HCT116 (cell line): ENCODE measurements at regions not wholly inside any gene's neighbourhood (a gene's known extent, or its start where the extent isn't known, plus 50 kb on each side); places are given as distances from the start of the nearest gene placed in this dataset.

ENCODE experiments used
- ATAC-seq: fragments of 200-7000 bp; cut with Tn5 transposase; 2 replicates; pipeline ENCODE4 v1.9.1; 2020; ENCODE audit warnings: mild to moderate bottlenecking, moderate library complexity
- BruUV-seq: library from RNA; stranded (reverse); fragments of 400-500 nt; replicated peaks from 2 replicates; lab custom pipeline; 2021; lab: Mats Ljungman, UMichigan
- CTCF ChIA-PET: fragments of 300-600 bp; sonication (Branson Sonifier 250); formaldehyde crosslinking; loops from one replicate; lab custom pipeline; 2021; ENCODE audit warnings: antibody characterized with exemption; lab: Charles Lee
- POLR2A ChIA-PET: fragments of 300-600, 350-600 bp; sonication (Branson Sonifier 250); formaldehyde crosslinking; loops from one replicate; lab custom pipeline; 2021; ENCODE audit warnings: antibody characterized with exemption; lab: Charles Lee
- RAD21 ChIA-PET, 2 experiments: fragments of 300-600 bp; sonication (Branson Sonifier 250); formaldehyde crosslinking; loops; one replicate each; lab custom pipeline; 2023; ENCODE audit warnings: low total read pairs in 2 of 2; ENCODE audit not compliant: uncharacterized antibody in 2 of 2, unreplicated experiment in 2 of 2, low non-redundant PET in 1 of 2; lab: Charles Lee
- DNase-seq: peaks from one replicate; pipeline ENCODE4 v3.0.0-alpha.2; 2010; ENCODE audit warnings: low read depth, low spot score
- H2AFZ ChIP-seq: fragments of 200-600 bp; shearing (Covaris generic), sonication (generic); 2 replicates; pipeline ENCODE4 v1.6.1; 2017; ENCODE audit warnings: low read depth, mixed run types, mixed read lengths, antibody characterized with exemption, low read length; ENCODE audit not compliant: poor library complexity, severe bottlenecking
- H3K27ac ChIP-seq: 2 replicates; pipeline ENCODE4 v1.5.1; 2012; ENCODE audit warnings: low read depth, low read length
- H3K27me3 ChIP-seq: fragments of 200-600 bp; sonication (generic); 2 replicates; pipeline ENCODE4 v1.6.1; 2016; ENCODE audit warnings: mixed run types, low read length, mixed read lengths; ENCODE audit not compliant: insufficient read depth
- H3K36me3 ChIP-seq, 2 experiments: fragments of 200-500 bp in 1 of 2; fragments of 200-600 bp in 1 of 2; sonication (Bioruptor generic) in 1 of 2; sonication (generic) in 1 of 2; 2 replicates each; pipeline versions ENCODE4 v1.5.1 to v1.6.1; 2014 to 2016; ENCODE audit warnings: low read length in 2 of 2, inconsistent platforms in 1 of 2, mixed read lengths in 1 of 2, mixed run types in 1 of 2; ENCODE audit not compliant: insufficient read depth in 2 of 2, control insufficient read depth in 1 of 2
- H3K4me1 ChIP-seq, 2 experiments: fragments of 200-600 bp in 1 of 2; sonication (generic) in 1 of 2; 2 replicates each; pipeline versions ENCODE4 v1.5.1 to v1.6.1; 2012 to 2017; ENCODE audit warnings: low read length in 2 of 2, inconsistent platforms in 1 of 2, mild to moderate bottlenecking in 1 of 2, mixed read lengths in 1 of 2, mixed run types in 1 of 2, moderate library complexity in 1 of 2; ENCODE audit not compliant: insufficient read depth in 2 of 2, control insufficient read depth in 1 of 2
- H3K4me2 ChIP-seq: fragments of 200-600 bp; sonication (generic); 2 replicates; pipeline ENCODE4 v1.6.1; 2017; ENCODE audit warnings: mixed run types, low read length, mixed read lengths
- H3K4me3 ChIP-seq, 2 experiments: fragments of 200-600 bp in 1 of 2; sonication (generic) in 1 of 2; replicated peaks in 1 of 2; 2 replicates each; pipeline ENCODE4 v1.5.1; 2011 to 2016; ENCODE audit warnings: low read length in 2 of 2, control low read depth in 1 of 2, low read depth in 1 of 2, mild to moderate bottlenecking in 1 of 2, mixed read lengths in 1 of 2, mixed run types in 1 of 2
- H3K79me2 ChIP-seq: fragments of 200-600 bp; sonication (generic); 2 replicates; pipeline ENCODE4 v1.6.1; 2017; ENCODE audit warnings: mild to moderate bottlenecking, mixed run types, low read length, moderate library complexity, mixed read lengths; ENCODE audit not compliant: insufficient read depth
- H3K9ac ChIP-seq: fragments of 200-600 bp; sonication (generic); 2 replicates; pipeline ENCODE4 v1.6.1; 2016; ENCODE audit warnings: low read length, mixed read lengths
- H3K9me2 ChIP-seq: fragments of 200-600 bp; sonication (generic), shearing (Covaris generic); 2 replicates; pipeline ENCODE4 v1.6.1; 2017; ENCODE audit warnings: mixed run types, mild to moderate bottlenecking, moderate library complexity; ENCODE audit not compliant: insufficient read depth
- H3K9me3 ChIP-seq, 2 experiments: fragments of 200-500 bp in 1 of 2; fragments of 200-600 bp in 1 of 2; sonication (Bioruptor generic) in 1 of 2; sonication (generic) in 1 of 2; 2 replicates each; pipeline ENCODE4 v1.6.1; 2014 to 2017; ENCODE audit warnings: low read length in 2 of 2, mixed read lengths in 2 of 2, inconsistent platforms in 1 of 2, low read depth in 1 of 2, mild to moderate bottlenecking in 1 of 2, mixed run types in 1 of 2, moderate library complexity in 1 of 2; ENCODE audit not compliant: control insufficient read depth in 1 of 2, insufficient read depth in 1 of 2
- H4K20me1 ChIP-seq: fragments of 200-600 bp; sonication (generic), shearing (Covaris generic); 2 replicates; pipeline ENCODE4 v1.6.1; 2017; ENCODE audit warnings: mixed run types, mild to moderate bottlenecking, moderate library complexity; ENCODE audit not compliant: insufficient read depth
- CBX3 ChIP-seq: IDR thresholded peaks from 2 replicates; pipeline ENCODE4 v1.6.1; 2012; ENCODE audit warnings: low read depth
- CEBPB ChIP-seq: IDR thresholded peaks from 2 replicates; pipeline ENCODE4 v1.6.1; 2012; ENCODE audit warnings: low read depth
- CTCF ChIP-seq, 3 experiments: fragments of 200-600 bp in 1 of 3; sonication (generic) in 1 of 3; IDR thresholded peaks in 2 of 3; conservative IDR thresholded peaks in 1 of 3; 2 replicates each; pipeline ENCODE4 v1.5.1; 2012 to 2017; ENCODE audit warnings: low read depth in 2 of 3, low read length in 2 of 3, antibody characterized with exemption in 1 of 3, borderline replicate concordance in 1 of 3, control low read depth in 1 of 3, mild to moderate bottlenecking in 1 of 3, mixed read lengths in 1 of 3, mixed run types in 1 of 3, moderate library complexity in 1 of 3; ENCODE audit not compliant: insufficient read depth in 1 of 3
- ELF1 ChIP-seq: IDR thresholded peaks from 2 replicates; pipeline ENCODE4 v1.6.1; 2012; ENCODE audit warnings: low read depth, borderline replicate concordance
- EZH2 ChIP-seq: fragments of 200-600 bp; sonication (generic); IDR thresholded peaks from 2 replicates; pipeline ENCODE4 v1.6.1; 2017; ENCODE audit warnings: antibody characterized with exemption, mixed run types
- EZH2phosphoT487 ChIP-seq: fragments of 200-600 bp; IDR thresholded peaks from 2 replicates; pipeline ENCODE4 v1.6.1; 2018; ENCODE audit warnings: antibody characterized with exemption, borderline replicate concordance
- FOSL1 ChIP-seq: IDR thresholded peaks from 2 replicates; pipeline ENCODE4 v1.6.1; 2012; ENCODE audit warnings: low read depth
- POLR2A ChIP-seq: IDR thresholded peaks from 2 replicates; pipeline ENCODE4 v1.7.0; 2011; ENCODE audit warnings: borderline replicate concordance; ENCODE audit not compliant: insufficient read depth, insufficient read length; ENCODE audit errors: extremely low read depth
- POLR2AphosphoS5 ChIP-seq: IDR thresholded peaks from 2 replicates; pipeline ENCODE4 v1.6.1; 2011; ENCODE audit warnings: mild to moderate bottlenecking, low read depth, low read length, moderate library complexity
- RAD21 ChIP-seq: IDR thresholded peaks from 2 replicates; pipeline ENCODE4 v1.6.1; 2012; ENCODE audit warnings: low read depth, mild to moderate bottlenecking
- SIN3A ChIP-seq: IDR thresholded peaks from 2 replicates; pipeline ENCODE4 v1.6.1; 2012; ENCODE audit warnings: low read depth
- SP1 ChIP-seq: IDR thresholded peaks from 2 replicates; pipeline ENCODE4 v1.6.1; 2012; ENCODE audit warnings: low read depth
- SRF ChIP-seq: IDR thresholded peaks from 2 replicates; pipeline ENCODE4 v1.6.1; 2012; ENCODE audit warnings: low read depth
- ZFX ChIP-seq: fragments of 450-650 bp; IDR thresholded peaks from 2 replicates; pipeline ENCODE4 v1.6.1; 2017
- ZNF274 ChIP-seq: fragments of 200-500 bp; sonication (Bioruptor generic); IDR thresholded peaks from 2 replicates; pipeline ENCODE4 v1.6.1; 2014; ENCODE audit warnings: mild to moderate bottlenecking, low read depth, low read length, inconsistent platforms
- intact Hi-C: fragments of 100-400 bp; cut with micrococcal nuclease; formaldehyde crosslinking; loops from 2 replicates; pipeline ENCODE4 v1.10.0; 2022
- TF ChIP-seq, protein P1 (sequence below): IDR thresholded peaks from 2 replicates; pipeline ENCODE4 v1.6.1; 2012
- TF ChIP-seq, protein P2 (sequence below): IDR thresholded peaks from 2 replicates; pipeline ENCODE4 v1.6.1; 2012; ENCODE audit warnings: low read depth
- TF ChIP-seq, protein P3 (sequence below): IDR thresholded peaks from 2 replicates; pipeline ENCODE4 v1.6.1; 2012

- TF ChIP-seq, protein P1, sequence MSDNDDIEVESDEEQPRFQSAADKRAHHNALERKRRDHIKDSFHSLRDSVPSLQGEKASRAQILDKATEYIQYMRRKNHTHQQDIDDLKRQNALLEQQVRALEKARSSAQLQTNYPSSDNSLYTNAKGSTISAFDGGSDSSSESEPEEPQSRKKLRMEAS: no peak
- no peak for TF ChIP-seq FOSL1
- no peak for TF ChIP-seq EZH2
- no peak for TF ChIP-seq CTCF (IDR thresholded peaks at IDR 0.05 in 2 of 3, conservative IDR thresholded peaks at IDR 0.05 in 1 of 3; ENCODE audit: borderline replicate concordance in 1 of 3, insufficient read depth in 1 of 3, low read depth in 2 of 3, low read length in 2 of 3)
- TF ChIP-seq SIN3A: no peak
- TF ChIP-seq, all 23 proteins: peak for 0
Measured at GRCh38 chr12:30202521-30203254, 418.9 kb upstream of the TMTC1 start (continued).

GRCh38 chr12:30201301-30202160, 417.8 kb upstream of the TMTC1 start:
- H3K27ac ChIP-seq: no peak overlapping the region
- H3K27me3 ChIP-seq: peaks cover 4% of the 10 kb centered on the region; the same call in 1 of the 2 replicates
- ChIA-PET POLR2A (no interaction called here), RAD21 (no interaction called here), CTCF (no interaction called here)
- TF ChIP-seq FOSL1: no peak
- TF ChIP-seq CEBPB: no peak
- TF ChIP-seq CBX3: no peak
- no peak for TF ChIP-seq ZFX
- TF ChIP-seq SP1: no peak
- no peak for TF ChIP-seq ZNF274
- no peak for TF ChIP-seq EZH2phosphoT487
- no peak for TF ChIP-seq SRF
- TF ChIP-seq, protein P2, sequence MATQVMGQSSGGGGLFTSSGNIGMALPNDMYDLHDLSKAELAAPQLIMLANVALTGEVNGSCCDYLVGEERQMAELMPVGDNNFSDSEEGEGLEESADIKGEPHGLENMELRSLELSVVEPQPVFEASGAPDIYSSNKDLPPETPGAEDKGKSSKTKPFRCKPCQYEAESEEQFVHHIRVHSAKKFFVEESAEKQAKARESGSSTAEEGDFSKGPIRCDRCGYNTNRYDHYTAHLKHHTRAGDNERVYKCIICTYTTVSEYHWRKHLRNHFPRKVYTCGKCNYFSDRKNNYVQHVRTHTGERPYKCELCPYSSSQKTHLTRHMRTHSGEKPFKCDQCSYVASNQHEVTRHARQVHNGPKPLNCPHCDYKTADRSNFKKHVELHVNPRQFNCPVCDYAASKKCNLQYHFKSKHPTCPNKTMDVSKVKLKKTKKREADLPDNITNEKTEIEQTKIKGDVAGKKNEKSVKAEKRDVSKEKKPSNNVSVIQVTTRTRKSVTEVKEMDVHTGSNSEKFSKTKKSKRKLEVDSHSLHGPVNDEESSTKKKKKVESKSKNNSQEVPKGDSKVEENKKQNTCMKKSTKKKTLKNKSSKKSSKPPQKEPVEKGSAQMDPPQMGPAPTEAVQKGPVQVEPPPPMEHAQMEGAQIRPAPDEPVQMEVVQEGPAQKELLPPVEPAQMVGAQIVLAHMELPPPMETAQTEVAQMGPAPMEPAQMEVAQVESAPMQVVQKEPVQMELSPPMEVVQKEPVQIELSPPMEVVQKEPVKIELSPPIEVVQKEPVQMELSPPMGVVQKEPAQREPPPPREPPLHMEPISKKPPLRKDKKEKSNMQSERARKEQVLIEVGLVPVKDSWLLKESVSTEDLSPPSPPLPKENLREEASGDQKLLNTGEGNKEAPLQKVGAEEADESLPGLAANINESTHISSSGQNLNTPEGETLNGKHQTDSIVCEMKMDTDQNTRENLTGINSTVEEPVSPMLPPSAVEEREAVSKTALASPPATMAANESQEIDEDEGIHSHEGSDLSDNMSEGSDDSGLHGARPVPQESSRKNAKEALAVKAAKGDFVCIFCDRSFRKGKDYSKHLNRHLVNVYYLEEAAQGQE: no peak
- TF ChIP-seq, protein P3, sequence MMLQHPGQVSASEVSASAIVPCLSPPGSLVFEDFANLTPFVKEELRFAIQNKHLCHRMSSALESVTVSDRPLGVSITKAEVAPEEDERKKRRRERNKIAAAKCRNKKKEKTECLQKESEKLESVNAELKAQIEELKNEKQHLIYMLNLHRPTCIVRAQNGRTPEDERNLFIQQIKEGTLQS: no peak
- no peak for TF ChIP-seq POLR2AphosphoS5
- TF ChIP-seq, protein P1: no peak
- TF ChIP-seq EZH2: no peak
- no peak for TF ChIP-seq ELF1
- TF ChIP-seq SIN3A: no peak
- TF ChIP-seq POLR2A: no peak
- no peak for TF ChIP-seq RAD21
- intact Hi-C loops: no loop called here
- H3K4me3 ChIP-seq: no peak overlapping the region
- no peak overlapping the region for H3K4me2 ChIP-seq
- H3K9me2 ChIP-seq: no peaks in the 10 kb centered on the region
- no TSS peak for BruUV-seq
- no peaks in the 10 kb centered on the region for H3K4me1 ChIP-seq
- H3K79me2 ChIP-seq: no peaks in the 10 kb centered on the region
- no peaks in the 10 kb centered on the region for H3K9me3 ChIP-seq
- ATAC-seq (no peak), DNase-seq (no peak)
- no peak overlapping the region for H2AFZ ChIP-seq
- no peak overlapping the region for H3K9ac ChIP-seq
- no peaks in the 10 kb centered on the region for H3K36me3 ChIP-seq
- no peaks in the 10 kb centered on the region for H4K20me1 ChIP-seq
